Gastroesophageal sphincter (tissue), 4 donors: ENCODE measurements at regions not wholly inside any gene's neighbourhood (a gene's known extent, or its start where the extent isn't known, plus 50 kb on each side); places are given as distances from the start of the nearest gene placed in this dataset.

Experiments used
- ATAC-seq: fragments of 150-250 bp; one replicate; pipeline ENCODE4 v1.9.1; 2016; ENCODE audit warnings: mild to moderate bottlenecking, moderate library complexity
- H3K27ac ChIP-seq, 4 donors: fragments of 200-600 bp; sonication (generic) in 3 of 4; 1 replicate in 3 of 4; 2 replicates in 1 of 4; pipeline ENCODE4 v1.5.1; 2016 to 2019
- H3K27me3 ChIP-seq: fragments of 200-600 bp; sonication (generic); one replicate; pipeline ENCODE4 v1.5.1; 2019
- H3K36me3 ChIP-seq, 2 donors: fragments of 200-600 bp; sonication (generic); one replicate each; pipeline ENCODE4 v1.5.1; 2019; ENCODE audit warnings: control low read depth in 1 of 2
- H3K4me1 ChIP-seq, 3 donors: fragments of 200-600 bp; sonication (generic); 1 replicate in 2 of 3; 2 replicates in 1 of 3; pipeline ENCODE4 v1.5.1; 2016 to 2019; ENCODE audit warnings: control low read depth in 2 of 3
- H3K4me3 ChIP-seq, 2 donors: fragments of 200-600 bp; sonication (generic); one replicate each; pipeline ENCODE4 v1.5.1; 2019; ENCODE audit warnings: mild to moderate bottlenecking in 1 of 2, moderate library complexity in 1 of 2
- H3K9me3 ChIP-seq, 3 donors: fragments of 200-600 bp; sonication (generic); one replicate each; pipeline ENCODE4 v1.5.1; 2017 to 2019; ENCODE audit warnings: control low read depth in 2 of 3
- CTCF ChIP-seq, 4 experiments: fragments of 200-600 bp in 2 of 4; fragments of 450-650 bp in 2 of 4; sonication (generic) in 1 of 4; IDR thresholded peaks; one replicate each; pipeline ENCODE4 v1.5.1; 2017 to 2019; ENCODE audit warnings: antibody characterized with exemption in 4 of 4, mild to moderate bottlenecking in 2 of 4, moderate library complexity in 2 of 4
- EP300 ChIP-seq: sonication (generic); formaldehyde crosslinking; IDR thresholded peaks from one replicate; pipeline ENCODE4 v1.6.1; 2017; ENCODE audit warnings: antibody characterized with exemption, mild to moderate bottlenecking
- POLR2A ChIP-seq, 2 donors: fragments of 450-650 bp; IDR thresholded peaks; one replicate each; pipeline ENCODE4 v1.6.1; 2017; ENCODE audit warnings: antibody characterized with exemption in 2 of 2, mild to moderate bottlenecking in 2 of 2, moderate library complexity in 1 of 2
- POLR2AphosphoS5 ChIP-seq: sonication (generic); formaldehyde crosslinking; IDR thresholded peaks from one replicate; pipeline ENCODE4 v1.6.1; 2017; ENCODE audit warnings: antibody characterized with exemption
- WGBS, 2 donors: methylation state at CpG; one replicate each; pipeline ENCODE4 v1.1.5; 2018; ENCODE audit warnings: low coverage in 1 of 2; 5-methylcytosine and 5-hydroxymethylcytosine counted together

GRCh38 chr16:86787538-86787937, 209.2 kb downstream of the FOXL1 start:
- H3K9me3 ChIP-seq, result no peaks in the 10 kb centered on the region
- 72 to 97% methylated on average over 5 of the region's 5 CpGs for WGBS, 2 donors
- TF ChIP-seq CTCF (IDR thresholded peaks at IDR 0.05), result no peak
- TF ChIP-seq POLR2AphosphoS5, result no peak
- no peak for TF ChIP-seq EP300
- TF ChIP-seq POLR2A (IDR thresholded peaks at IDR 0.05), result no peak
- no peak overlapping the region for H3K4me3 ChIP-seq
- H3K27ac ChIP-seq, result no peak overlapping the region
- H3K4me1 ChIP-seq, result peaks cover 0 to 9% (median 0%) of the 10 kb centered on the region in 3 donors
- H3K27me3 ChIP-seq, result peaks cover 51% of the 10 kb centered on the region
- no peaks in the 10 kb centered on the region for H3K36me3 ChIP-seq
- ATAC-seq, result no peak

GRCh38 chr16:86789621-86790051, 211.3 kb downstream of the FOXL1 start:
- H3K27me3 ChIP-seq, result peaks cover 68% of the 10 kb centered on the region
- H3K36me3 ChIP-seq, result no peaks in the 10 kb centered on the region
- 52 to 53% methylated on average over 6 to 8 of the region's 13 CpGs for WGBS, 2 donors
- no peaks in the 10 kb centered on the region for H3K4me1 ChIP-seq
- no peak overlapping the region for H3K27ac ChIP-seq
- no peak for TF ChIP-seq POLR2A (IDR thresholded peaks at IDR 0.05)
- no peak for TF ChIP-seq POLR2AphosphoS5
- no peak for TF ChIP-seq CTCF (IDR thresholded peaks at IDR 0.05)
- TF ChIP-seq EP300, result no peak
- H3K4me3 ChIP-seq, result no peak overlapping the region
- no peak for ATAC-seq
- H3K9me3 ChIP-seq, result no peaks in the 10 kb centered on the region

- no peak for ATAC-seq
- 45 to 48% methylated on average over 19 of the region's 20 CpGs for WGBS, 2 donors
- peaks cover 74% of the 10 kb centered on the region for H3K27me3 ChIP-seq
- H3K4me3 ChIP-seq, result no peak overlapping the region
- no peaks in the 10 kb centered on the region for H3K9me3 ChIP-seq
- H3K4me1 ChIP-seq, result no peaks in the 10 kb centered on the region
- TF ChIP-seq EP300 (no peak), POLR2A (IDR thresholded peaks at IDR 0.05) (no peak), CTCF (IDR thresholded peaks at IDR 0.05) (no peak), POLR2AphosphoS5 (no peak)
- H3K36me3 ChIP-seq, result no peaks in the 10 kb centered on the region
- H3K27ac ChIP-seq, result no peak overlapping the region
Observed at GRCh38 chr16:86791287-86792035, 213.1 kb downstream of the FOXL1 start.

GRCh38 chr16:86794216-86794864, 216.0 kb downstream of the FOXL1 start:
- 92 to 97% methylated on average over 6 to 11 of the region's 15 CpGs for WGBS, 2 donors
- H3K27ac ChIP-seq, result no peak overlapping the region
- no peak overlapping the region for H3K4me3 ChIP-seq
- H3K36me3 ChIP-seq, result no peaks in the 10 kb centered on the region
- TF ChIP-seq POLR2AphosphoS5, result no peak
- TF ChIP-seq CTCF (IDR thresholded peaks at IDR 0.05), result no peak
- TF ChIP-seq EP300, result no peak
- no peak for TF ChIP-seq POLR2A (IDR thresholded peaks at IDR 0.05)
- H3K9me3 ChIP-seq, result no peaks in the 10 kb centered on the region
- ATAC-seq, result no peak
- H3K4me1 ChIP-seq, result no peaks in the 10 kb centered on the region
- H3K27me3 ChIP-seq, result peaks cover 80% of the 10 kb centered on the region

- H3K27me3 ChIP-seq, result peaks cover 79% of the 10 kb centered on the region
- no peaks in the 10 kb centered on the region for H3K4me1 ChIP-seq
- TF ChIP-seq EP300, result no peak
- no peak for TF ChIP-seq CTCF (IDR thresholded peaks at IDR 0.05)
- no peak for TF ChIP-seq POLR2A (IDR thresholded peaks at IDR 0.05)
- TF ChIP-seq POLR2AphosphoS5, result no peak
- no peak overlapping the region for H3K27ac ChIP-seq
- H3K9me3 ChIP-seq, result no peaks in the 10 kb centered on the region
- H3K36me3 ChIP-seq, result no peaks in the 10 kb centered on the region
- H3K4me3 ChIP-seq, result no peak overlapping the region
- ATAC-seq, result no peak
- 54 to 69% methylated on average over 4 of the region's 4 CpGs for WGBS, 2 donors
Observed at GRCh38 chr16:86797700-86798099, 219.4 kb downstream of the FOXL1 start.
